Endodermal cell (in vitro differentiated cells): ENCODE measurements at regions not wholly inside any gene's neighbourhood (a gene's known extent, or its start where the extent isn't known, plus 50 kb on each side); places are given as distances from the start of the nearest gene placed in this dataset.

Experiments
- DNase-seq: peaks from one replicate; pipeline ENCODE4 v3.0.0-alpha.2; 2017
- H3K27ac ChIP-seq: 2 replicates; pipeline ENCODE4 v1.5.1; 2013; ENCODE audit warnings: mild to moderate bottlenecking, low read depth, low read length, moderate library complexity
- H3K27me3 ChIP-seq: 2 replicates; pipeline ENCODE4 v1.6.1; 2013; ENCODE audit warnings: mild to moderate bottlenecking, low read length, moderate library complexity; ENCODE audit not compliant: insufficient read depth, control insufficient read depth, poor library complexity, severe bottlenecking
- H3K36me3 ChIP-seq: 2 replicates; pipeline ENCODE4 v1.7.0; 2013; ENCODE audit warnings: mild to moderate bottlenecking, low read length, moderate library complexity; ENCODE audit not compliant: control insufficient read depth, insufficient read depth
- H3K4me1 ChIP-seq: one replicate; pipeline ENCODE4 v1.7.0; 2013; ENCODE audit warnings: low read length; ENCODE audit not compliant: control insufficient read depth, insufficient read depth
- H3K4me3 ChIP-seq: 2 replicates; pipeline ENCODE4 v1.5.1; 2013; ENCODE audit warnings: mild to moderate bottlenecking, low read length, moderate library complexity
- H3K9ac ChIP-seq: 2 replicates; pipeline ENCODE4 v1.6.1; 2013; ENCODE audit warnings: mild to moderate bottlenecking, low read length, moderate library complexity; ENCODE audit not compliant: poor library complexity, severe bottlenecking; ENCODE audit errors: extremely low read depth
- H3K9me3 ChIP-seq: 2 replicates; pipeline ENCODE4 v1.6.1; 2013; ENCODE audit warnings: mild to moderate bottlenecking, low read length, moderate library complexity; ENCODE audit not compliant: control insufficient read depth
- H3K27ac Mint-ChIP-seq: 2 replicates; pipeline ENCODE4 v1.8.0; 2020; ENCODE audit warnings: mixed read lengths
- H3K27me3 Mint-ChIP-seq: 2 replicates; pipeline ENCODE4 v1.8.0; 2021; ENCODE audit warnings: mild to moderate bottlenecking, mixed read lengths; ENCODE audit not compliant: insufficient read depth
- H3K36me3 Mint-ChIP-seq: 2 replicates; pipeline ENCODE4 v1.8.0; 2020; ENCODE audit warnings: low read depth, mixed read lengths
- H3K4me1 Mint-ChIP-seq: 2 replicates; pipeline ENCODE4 v1.8.0; 2020; ENCODE audit warnings: mixed read lengths
- H3K4me3 Mint-ChIP-seq: 2 replicates; pipeline ENCODE4 v1.8.0; 2020; ENCODE audit warnings: mild to moderate bottlenecking, moderate library complexity, mixed read lengths
- H3K9me3 Mint-ChIP-seq: 2 replicates; pipeline ENCODE4 v1.8.0; 2020; ENCODE audit warnings: mild to moderate bottlenecking, mixed read lengths
- WGBS, 2 experiments: methylation state at CpG; one replicate each; pipeline versions ENCODE4 v1.1.5 to v1.1.7; 2013; ENCODE audit warnings: missing lambda C conversion rate in 2 of 2, mixed read lengths in 1 of 2; ENCODE audit not compliant: insufficient coverage in 1 of 2, insufficient read length in 1 of 2; 5-methylcytosine and 5-hydroxymethylcytosine counted together
- TF ChIP-seq, protein P1 (sequence below): fragments of 200-600 bp; sonication (generic); conservative IDR thresholded peaks from 2 replicates; pipeline ENCODE4 v1.5.0; 2021; ENCODE audit warnings: antibody characterized with exemption, mild to moderate bottlenecking

DNA sequence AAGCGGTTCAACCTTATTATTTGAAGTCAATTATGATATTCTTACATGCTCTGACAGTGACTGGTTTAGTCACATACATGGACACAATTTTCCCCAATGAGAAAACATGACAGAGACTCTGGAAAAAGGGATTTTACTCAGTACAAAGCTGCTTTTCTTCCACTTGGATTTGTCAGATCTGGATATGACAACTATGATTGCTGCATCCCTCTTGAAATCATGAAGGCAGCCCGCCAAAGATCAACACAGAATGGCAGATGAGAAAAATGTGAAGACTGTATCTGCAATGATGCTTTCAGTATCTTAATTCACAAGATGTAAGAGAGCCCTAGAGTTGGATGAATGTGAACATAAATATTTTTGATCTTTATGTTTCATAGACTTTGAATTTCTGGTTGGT, 439.6 kb downstream of the CDH8 start:
- H3K27ac ChIP-seq: no peak overlapping the region
- Mint-ChIP-seq H3K27me3 (no peaks in the 10 kb centered on the region), H3K36me3 (peaks cover 4% of the 10 kb centered on the region), H3K27ac (no peak overlapping the region), H3K9me3 (peaks cover 33% of the 10 kb centered on the region), H3K4me3 (no peak overlapping the region), H3K4me1 (no peaks in the 10 kb centered on the region)
- no peak for DNase-seq
- no peaks in the 10 kb centered on the region for H3K4me1 ChIP-seq
- TF ChIP-seq, protein P1, sequence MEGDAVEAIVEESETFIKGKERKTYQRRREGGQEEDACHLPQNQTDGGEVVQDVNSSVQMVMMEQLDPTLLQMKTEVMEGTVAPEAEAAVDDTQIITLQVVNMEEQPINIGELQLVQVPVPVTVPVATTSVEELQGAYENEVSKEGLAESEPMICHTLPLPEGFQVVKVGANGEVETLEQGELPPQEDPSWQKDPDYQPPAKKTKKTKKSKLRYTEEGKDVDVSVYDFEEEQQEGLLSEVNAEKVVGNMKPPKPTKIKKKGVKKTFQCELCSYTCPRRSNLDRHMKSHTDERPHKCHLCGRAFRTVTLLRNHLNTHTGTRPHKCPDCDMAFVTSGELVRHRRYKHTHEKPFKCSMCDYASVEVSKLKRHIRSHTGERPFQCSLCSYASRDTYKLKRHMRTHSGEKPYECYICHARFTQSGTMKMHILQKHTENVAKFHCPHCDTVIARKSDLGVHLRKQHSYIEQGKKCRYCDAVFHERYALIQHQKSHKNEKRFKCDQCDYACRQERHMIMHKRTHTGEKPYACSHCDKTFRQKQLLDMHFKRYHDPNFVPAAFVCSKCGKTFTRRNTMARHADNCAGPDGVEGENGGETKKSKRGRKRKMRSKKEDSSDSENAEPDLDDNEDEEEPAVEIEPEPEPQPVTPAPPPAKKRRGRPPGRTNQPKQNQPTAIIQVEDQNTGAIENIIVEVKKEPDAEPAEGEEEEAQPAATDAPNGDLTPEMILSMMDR: no peak
- 91% methylated on average over 2 of the region's 2 CpGs for WGBS, 2 experiments
- H3K9me3 ChIP-seq: peaks cover 28% of the 10 kb centered on the region
- no peak overlapping the region for H3K4me3 ChIP-seq
- no peak overlapping the region for H3K9ac ChIP-seq
- H3K36me3 ChIP-seq: no peaks in the 10 kb centered on the region
- H3K27me3 ChIP-seq: no peaks in the 10 kb centered on the region

DNA sequence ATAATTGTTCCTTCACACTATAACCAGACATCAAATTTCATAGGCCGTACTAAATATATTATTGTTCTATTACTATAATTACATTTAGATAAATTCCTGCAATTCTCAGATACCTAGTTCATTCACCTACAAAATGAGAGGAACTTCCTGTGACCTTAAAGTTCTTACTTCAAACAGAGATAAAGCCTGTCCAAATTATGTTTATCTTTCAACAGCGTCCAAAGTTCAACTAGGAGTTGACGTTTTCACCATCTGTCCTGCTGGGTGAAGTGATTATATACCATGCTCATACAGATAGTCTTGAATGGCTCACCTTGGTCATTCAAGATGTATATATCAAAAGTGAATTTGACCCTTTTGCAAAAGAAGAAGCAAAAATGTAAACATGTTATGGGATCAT, 440.6 kb downstream of the CDH8 start:
- Mint-ChIP-seq H3K9me3 (peaks cover 33% of the 10 kb centered on the region), H3K4me1 (peaks cover 1% of the 10 kb centered on the region), H3K36me3 (peaks cover 4% of the 10 kb centered on the region), H3K27ac (no peak overlapping the region), H3K4me3 (no peak overlapping the region), H3K27me3 (no peaks in the 10 kb centered on the region)
- no peak overlapping the region for H3K4me3 ChIP-seq
- no peaks in the 10 kb centered on the region for H3K27me3 ChIP-seq
- H3K4me1 ChIP-seq: no peaks in the 10 kb centered on the region
- H3K36me3 ChIP-seq: no peaks in the 10 kb centered on the region
- H3K27ac ChIP-seq: no peak overlapping the region
- TF ChIP-seq, protein P1: no peak
- DNase-seq: no peak
- 84% methylated on average over 2 of the region's 3 CpGs; no CpG with 5 or more reads in 1 of the 2 experiments for WGBS, 2 experiments
- H3K9me3 ChIP-seq: peaks cover 28% of the 10 kb centered on the region
- H3K9ac ChIP-seq: no peak overlapping the region

DNA sequence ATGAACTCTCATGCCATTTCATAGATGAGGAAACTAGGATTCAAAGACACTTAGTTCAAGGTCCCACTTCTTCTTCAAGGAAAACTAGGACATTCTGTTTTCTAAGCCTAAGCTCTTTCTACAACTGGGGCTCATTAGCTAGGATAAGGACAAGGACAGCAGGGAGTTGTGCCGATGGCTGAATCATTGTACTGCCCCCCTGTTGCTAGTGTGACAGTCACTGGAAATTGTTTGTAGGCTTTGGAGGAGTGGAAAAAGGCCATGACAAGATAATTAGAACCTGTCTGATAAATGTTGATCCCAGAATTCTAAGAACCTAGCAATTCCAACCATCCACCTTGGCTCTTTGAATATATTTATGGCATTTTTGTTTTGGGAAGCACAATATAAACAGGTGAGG, 445.7 kb downstream of the CDH8 start:
- Mint-ChIP-seq H3K9me3 (peaks cover 33% of the 10 kb centered on the region), H3K27ac (no peak overlapping the region), H3K27me3 (no peaks in the 10 kb centered on the region), H3K4me3 (no peak overlapping the region), H3K36me3 (peaks cover 4% of the 10 kb centered on the region), H3K4me1 (peaks cover 5% of the 10 kb centered on the region)
- Histone ChIP-seq H3K36me3 (no peaks in the 10 kb centered on the region), H3K4me1 (no peaks in the 10 kb centered on the region), H3K9me3 (peaks cover 28% of the 10 kb centered on the region), H3K27ac (no peak overlapping the region), H3K4me3 (no peak overlapping the region), H3K27me3 (no peaks in the 10 kb centered on the region), H3K9ac (no peak overlapping the region)
- TF ChIP-seq, protein P1: no peak
- no peak for DNase-seq
- WGBS, 2 experiments: 76% methylated on average over 1 of the region's 1 CpG; no CpG with 5 or more reads in 1 of the 2 experiments
